ENCODE measurements at regions not wholly inside any gene's neighbourhood (a gene's known extent, or its start where the extent isn't known, plus 50 kb on each side); places are given as distances from the start of the nearest gene placed in this dataset.
"Not testable (repeated sequence)": the region's sequence is repeated elsewhere in the genome, so short reads cannot be mapped to it uniquely, and the experiment has no call there.

DNA sequence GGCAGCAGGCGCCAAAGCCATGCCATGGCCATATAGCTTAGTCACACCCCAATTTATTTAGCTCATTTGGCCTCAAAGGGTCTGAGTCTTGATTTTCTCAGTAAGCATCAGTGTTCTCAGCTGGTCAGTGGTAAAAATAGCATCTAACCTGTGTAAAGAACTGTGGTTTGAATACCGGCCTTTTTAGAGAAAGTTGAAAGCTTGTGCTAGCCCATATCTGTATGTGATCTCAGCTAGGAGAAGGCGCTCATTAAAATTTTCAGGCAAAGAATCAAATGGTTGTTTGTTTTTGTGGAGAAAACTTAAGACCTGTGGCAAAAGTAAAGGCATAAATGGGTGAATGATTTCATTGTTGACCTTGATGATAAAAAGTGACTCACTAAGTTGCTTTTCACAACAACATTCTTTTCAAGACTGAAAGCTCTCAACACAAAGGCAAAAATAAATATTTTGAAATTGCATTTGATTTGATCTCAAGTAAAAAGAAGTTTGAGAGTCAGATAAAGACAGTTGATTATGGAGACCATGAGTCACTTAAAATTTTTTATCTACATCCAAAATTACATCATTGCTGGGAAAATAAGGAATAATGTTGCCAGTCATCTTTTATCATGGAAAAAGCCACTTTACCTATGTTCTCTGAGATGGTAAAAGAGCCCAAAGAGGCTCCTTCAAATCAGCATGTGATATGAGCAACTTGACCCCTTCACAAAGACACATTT lies 128.5 kb upstream of the RGS6 start:
- Histone ChIP-seq H3K4me3 (ENCODE audit: low read depth in 1 of 2, low read length in 1 of 2) (no peak overlapping the region), H3K4me1 (ENCODE audit: control insufficient read depth in 1 of 2, insufficient read depth in 1 of 2, low read depth in 1 of 2, low read length in 1 of 2) (no peaks in the 10 kb centered on the region), H3K27ac (no peak overlapping the region), H3K27me3 (no peaks in the 10 kb centered on the region), H3K36me3 (no peaks in the 10 kb centered on the region), H3K9me3 (no peaks in the 10 kb centered on the region)
- TF ChIP-seq, protein P1, sequence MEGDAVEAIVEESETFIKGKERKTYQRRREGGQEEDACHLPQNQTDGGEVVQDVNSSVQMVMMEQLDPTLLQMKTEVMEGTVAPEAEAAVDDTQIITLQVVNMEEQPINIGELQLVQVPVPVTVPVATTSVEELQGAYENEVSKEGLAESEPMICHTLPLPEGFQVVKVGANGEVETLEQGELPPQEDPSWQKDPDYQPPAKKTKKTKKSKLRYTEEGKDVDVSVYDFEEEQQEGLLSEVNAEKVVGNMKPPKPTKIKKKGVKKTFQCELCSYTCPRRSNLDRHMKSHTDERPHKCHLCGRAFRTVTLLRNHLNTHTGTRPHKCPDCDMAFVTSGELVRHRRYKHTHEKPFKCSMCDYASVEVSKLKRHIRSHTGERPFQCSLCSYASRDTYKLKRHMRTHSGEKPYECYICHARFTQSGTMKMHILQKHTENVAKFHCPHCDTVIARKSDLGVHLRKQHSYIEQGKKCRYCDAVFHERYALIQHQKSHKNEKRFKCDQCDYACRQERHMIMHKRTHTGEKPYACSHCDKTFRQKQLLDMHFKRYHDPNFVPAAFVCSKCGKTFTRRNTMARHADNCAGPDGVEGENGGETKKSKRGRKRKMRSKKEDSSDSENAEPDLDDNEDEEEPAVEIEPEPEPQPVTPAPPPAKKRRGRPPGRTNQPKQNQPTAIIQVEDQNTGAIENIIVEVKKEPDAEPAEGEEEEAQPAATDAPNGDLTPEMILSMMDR (IDR thresholded peaks at IDR 0.05): no peak

DNA sequence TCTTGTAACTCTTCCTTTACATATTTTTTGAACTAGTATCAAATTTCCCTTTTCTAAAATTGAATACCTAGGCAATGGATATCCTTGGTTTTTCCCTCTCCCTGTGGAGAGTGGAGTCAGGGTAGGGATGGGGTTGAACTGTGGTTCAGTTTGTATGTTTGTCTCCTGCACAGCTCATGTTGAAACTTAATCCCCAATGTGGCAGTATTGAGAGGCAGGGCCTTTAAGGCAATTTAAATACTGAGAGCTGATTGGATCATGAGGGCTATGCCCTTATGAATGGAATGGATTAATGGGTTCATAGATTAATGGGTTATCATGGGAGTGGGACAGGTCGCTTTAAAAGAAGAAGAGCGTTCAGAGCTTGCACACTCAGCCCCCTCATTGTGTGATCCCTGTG lies 127.2 kb upstream of the RGS6 start:
- no peak overlapping the region for H3K27ac ChIP-seq
- H3K4me3 ChIP-seq (ENCODE audit: low read depth in 1 of 2, low read length in 1 of 2): no peak overlapping the region
- no peaks in the 10 kb centered on the region for H3K4me1 ChIP-seq (ENCODE audit: control insufficient read depth in 1 of 2, insufficient read depth in 1 of 2, low read depth in 1 of 2, low read length in 1 of 2)

DNA sequence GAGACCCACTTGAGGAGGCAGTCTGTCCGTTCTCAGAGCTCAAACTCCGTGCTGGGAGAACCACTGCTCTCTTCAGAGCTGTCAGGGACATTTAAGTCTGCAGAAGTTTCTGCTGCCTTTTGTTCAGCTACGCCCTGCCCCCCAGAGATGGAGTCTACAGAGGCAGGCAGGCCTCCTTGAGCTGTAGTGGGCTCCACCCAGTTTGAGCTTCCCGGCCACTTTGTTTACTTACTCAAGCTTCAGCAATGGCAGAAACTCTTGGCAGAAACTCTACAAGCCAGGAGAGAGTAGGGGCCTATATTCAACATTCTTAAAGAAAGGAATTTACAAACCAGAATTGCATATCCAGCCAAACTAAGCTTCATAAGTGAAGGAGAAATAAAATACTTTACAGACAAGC lies 125.2 kb upstream of the RGS6 start:
- H3K4me1 ChIP-seq (ENCODE audit: control insufficient read depth in 1 of 2, insufficient read depth in 1 of 2, low read depth in 1 of 2, low read length in 1 of 2); H3K4me3 ChIP-seq (ENCODE audit: low read depth in 1 of 2, low read length in 1 of 2); H3K36me3 ChIP-seq; H3K9me3 ChIP-seq; H3K27ac ChIP-seq; H3K27me3 ChIP-seq: not testable (repeated sequence)

More for the DNA sequence above, 127.2 kb upstream of the RGS6 start:
- no peaks in the 10 kb centered on the region for H3K9me3 ChIP-seq
- H3K36me3 ChIP-seq: no peaks in the 10 kb centered on the region
- no peaks in the 10 kb centered on the region for H3K27me3 ChIP-seq
- TF ChIP-seq, protein P1 (IDR thresholded peaks at IDR 0.05): no peak

DNA sequence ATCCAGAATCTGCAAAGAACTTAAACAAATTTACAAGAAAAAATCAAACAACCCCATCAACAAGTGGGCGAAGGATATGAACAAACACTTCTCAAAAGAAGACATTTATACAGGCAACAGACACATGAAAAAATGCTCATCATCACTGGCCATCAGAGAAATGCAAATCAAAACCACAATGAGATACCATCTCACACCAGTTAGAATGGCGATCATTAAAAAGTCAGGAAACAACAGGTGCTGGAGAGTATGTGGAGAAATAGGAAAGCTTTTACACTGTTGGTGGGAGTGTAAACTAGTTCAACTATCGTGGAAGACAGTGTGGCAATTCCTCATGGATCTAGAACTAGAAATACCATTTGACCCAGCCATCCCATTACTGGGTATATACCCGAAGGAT lies 121.4 kb upstream of the RGS6 start:
- H3K36me3 ChIP-seq; H3K9me3 ChIP-seq; H3K27ac ChIP-seq; H3K4me3 ChIP-seq (ENCODE audit: low read depth in 1 of 2, low read length in 1 of 2); H3K4me1 ChIP-seq (ENCODE audit: control insufficient read depth in 1 of 2, insufficient read depth in 1 of 2, low read depth in 1 of 2, low read length in 1 of 2): not testable (repeated sequence)
- peaks cover 18% of the 10 kb centered on the region for H3K27me3 ChIP-seq

DNA sequence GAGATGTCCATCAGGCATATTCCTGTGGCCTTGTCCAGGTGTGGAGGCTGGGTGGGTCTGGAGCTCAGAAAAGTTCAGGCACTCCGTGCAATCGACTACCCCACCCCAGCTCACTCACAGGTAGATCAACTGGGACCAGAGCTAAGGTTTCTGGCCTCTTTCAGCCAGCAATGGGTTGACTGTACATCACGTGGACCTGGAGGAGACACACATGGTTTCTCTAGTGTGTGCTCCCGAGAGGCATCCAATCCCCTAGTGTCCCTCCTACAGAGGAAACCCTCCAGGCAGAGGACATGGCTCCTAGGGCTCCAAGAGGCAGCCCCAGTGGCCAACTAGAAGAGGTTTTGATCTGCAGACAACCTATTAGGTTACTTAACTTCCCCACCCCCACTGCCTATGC lies 119.5 kb upstream of the RGS6 start:
- H3K4me3 ChIP-seq (ENCODE audit: low read depth in 1 of 2, low read length in 1 of 2): no peak overlapping the region
- H3K9me3 ChIP-seq: no peaks in the 10 kb centered on the region
- TF ChIP-seq, protein P1 (IDR thresholded peaks at IDR 0.05): no peak
- no peak overlapping the region for H3K27ac ChIP-seq
- no peaks in the 10 kb centered on the region for H3K36me3 ChIP-seq
- H3K4me1 ChIP-seq (ENCODE audit: control insufficient read depth in 1 of 2, insufficient read depth in 1 of 2, low read depth in 1 of 2, low read length in 1 of 2): no peaks in the 10 kb centered on the region
- H3K27me3 ChIP-seq: peaks cover 26% of the 10 kb centered on the region

DNA sequence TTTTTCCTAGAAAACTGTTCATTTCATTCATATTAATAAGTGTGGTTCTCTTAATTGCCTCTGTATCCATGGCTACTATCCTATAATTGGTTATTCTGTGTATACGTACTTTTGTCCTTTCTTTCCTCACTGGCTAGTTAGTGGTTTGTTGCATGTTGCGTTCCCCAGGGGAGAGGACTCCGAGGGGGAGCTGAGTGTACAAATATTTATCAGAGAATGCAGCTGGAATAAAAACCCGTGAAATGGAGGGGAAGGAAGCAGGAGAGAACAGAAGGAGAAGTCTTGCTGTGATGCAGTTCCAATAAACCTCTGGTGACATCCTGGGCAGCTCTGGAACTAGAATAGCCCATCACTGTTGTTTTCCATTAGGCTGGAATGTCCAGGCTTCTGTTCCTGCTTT lies 117.1 kb upstream of the RGS6 start:
- H3K36me3 ChIP-seq: no peaks in the 10 kb centered on the region
- no peak overlapping the region for H3K27ac ChIP-seq
- H3K9me3 ChIP-seq: no peaks in the 10 kb centered on the region
- TF ChIP-seq, protein P1 (IDR thresholded peaks at IDR 0.05): no peak
- H3K4me3 ChIP-seq (ENCODE audit: low read depth in 1 of 2, low read length in 1 of 2): no peak overlapping the region
- H3K4me1 ChIP-seq (ENCODE audit: control insufficient read depth in 1 of 2, insufficient read depth in 1 of 2, low read depth in 1 of 2, low read length in 1 of 2): no peaks in the 10 kb centered on the region
- H3K27me3 ChIP-seq: peaks cover 26% of the 10 kb centered on the region
